Left renal pelvis (tissue), 4 donors: ENCODE measurements at regions not wholly inside any gene's neighbourhood (a gene's known extent, or its start where the extent isn't known, plus 50 kb on each side); places are given as distances from the start of the nearest gene placed in this dataset.
A peak's percentile ranks its signal among the peaks of the same experiment; 100 is the strongest.
"Not testable (repeated sequence)": the region's sequence is repeated elsewhere in the genome, so short reads cannot be mapped to it uniquely, and the experiment has no call there.

Experiments
- DNase-seq, 4 donors: peaks; one replicate each; pipeline ENCODE4 v3.0.0-alpha.2; 2013; ENCODE audit warnings: low read depth in 4 of 4, low spot score in 3 of 4

DNA sequence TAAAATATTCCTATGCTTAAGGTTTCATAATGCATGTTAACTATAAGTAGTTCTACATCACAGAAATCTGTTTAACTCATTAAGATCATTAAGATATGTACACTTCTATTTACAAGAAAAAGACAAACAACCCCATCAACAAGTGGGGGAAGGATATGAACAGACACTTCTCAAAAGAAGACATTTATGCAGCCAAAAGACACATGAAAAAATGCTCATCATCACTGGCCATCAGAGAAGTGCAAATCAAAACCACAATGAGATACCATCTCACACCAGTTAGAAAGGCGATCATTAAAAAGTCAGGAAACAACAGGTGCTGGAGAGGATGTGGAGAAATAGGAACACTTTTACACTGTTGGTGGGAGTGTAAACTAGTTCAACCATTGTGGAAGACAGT lies 1084.3 kb downstream of the GATA3 start:
- not testable (repeated sequence) for DNase-seq

DNA sequence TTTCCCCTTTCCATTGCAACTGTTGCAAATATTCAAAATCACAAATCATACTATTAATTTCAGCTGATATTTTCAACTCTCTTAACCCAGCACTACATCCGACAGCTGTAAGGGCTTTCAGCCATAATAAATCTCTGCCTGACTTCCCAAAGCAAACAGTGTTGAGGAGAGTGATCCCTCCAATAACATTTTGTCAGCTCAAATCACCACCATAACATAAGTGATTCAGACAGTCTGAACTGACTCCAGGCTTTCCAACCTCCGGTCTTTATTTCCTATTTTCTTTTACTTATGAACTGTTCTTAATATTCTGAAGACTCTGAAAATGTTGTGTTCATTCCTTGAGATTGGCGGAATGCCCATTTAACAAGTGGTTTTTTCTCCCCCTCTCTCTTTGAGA lies 1085.9 kb downstream of the GATA3 start:
- DNase-seq = peak in 1 of 4 donors; percentile 18

DNA sequence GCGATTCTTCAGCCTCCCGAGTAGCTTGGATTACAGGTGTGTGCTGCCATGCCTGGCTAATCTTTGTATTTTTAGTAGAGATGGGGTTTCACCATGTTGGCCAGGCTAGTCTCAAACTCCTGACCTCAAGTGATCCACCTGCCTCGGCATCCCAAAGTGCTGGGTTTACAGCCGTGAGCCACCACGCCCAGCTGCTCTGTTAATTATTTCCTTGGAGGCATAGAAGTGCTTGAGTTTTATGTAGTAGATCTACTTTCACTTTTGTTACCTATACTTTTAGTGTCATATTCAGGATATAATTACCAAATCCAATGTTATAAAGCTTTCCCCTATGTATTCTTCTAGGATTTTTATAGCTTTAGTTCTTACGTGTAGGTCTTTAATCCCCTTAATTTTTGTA lies 1093.0 kb downstream of the GATA3 start:
- DNase-seq = no peak

DNA sequence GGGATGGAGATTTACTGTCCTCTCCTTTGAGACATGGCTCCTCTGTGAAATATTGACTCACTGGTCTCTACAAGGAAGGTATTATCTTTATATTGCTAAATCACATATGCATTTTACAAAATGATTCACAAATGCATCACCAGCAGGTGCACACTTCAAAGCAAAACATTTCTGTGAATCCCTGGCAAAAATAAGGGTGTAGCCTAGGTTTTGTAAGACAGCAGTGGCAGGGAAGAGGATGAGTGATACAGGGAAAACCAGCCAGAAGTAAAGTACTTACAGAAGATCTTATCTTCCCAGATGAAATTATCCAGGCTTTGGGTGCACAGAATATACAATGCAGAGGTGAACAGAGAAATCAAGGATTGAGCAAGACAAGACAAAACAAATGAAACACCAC lies 1094.6 kb downstream of the GATA3 start:
- DNase-seq = no peak

DNA sequence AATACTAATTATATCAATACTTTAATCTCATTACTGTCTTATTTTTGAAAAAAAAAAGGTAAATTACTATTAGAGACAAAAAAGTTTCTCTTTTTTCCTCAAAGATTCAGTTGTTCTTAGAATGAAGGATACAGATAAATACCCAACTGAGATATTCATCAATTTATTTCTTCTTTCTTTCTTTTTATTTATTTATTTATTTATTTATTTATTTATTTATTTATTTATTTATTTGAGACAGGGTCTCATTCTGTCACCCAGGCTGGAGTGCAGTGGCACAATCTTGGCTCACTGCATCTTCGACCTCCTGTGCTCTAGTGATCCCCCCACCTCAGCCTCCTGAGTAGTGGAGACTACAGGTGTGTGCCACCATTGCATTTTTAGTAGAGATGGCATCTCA lies 1098.6 kb downstream of the GATA3 start:
- not testable (repeated sequence) for DNase-seq

DNA sequence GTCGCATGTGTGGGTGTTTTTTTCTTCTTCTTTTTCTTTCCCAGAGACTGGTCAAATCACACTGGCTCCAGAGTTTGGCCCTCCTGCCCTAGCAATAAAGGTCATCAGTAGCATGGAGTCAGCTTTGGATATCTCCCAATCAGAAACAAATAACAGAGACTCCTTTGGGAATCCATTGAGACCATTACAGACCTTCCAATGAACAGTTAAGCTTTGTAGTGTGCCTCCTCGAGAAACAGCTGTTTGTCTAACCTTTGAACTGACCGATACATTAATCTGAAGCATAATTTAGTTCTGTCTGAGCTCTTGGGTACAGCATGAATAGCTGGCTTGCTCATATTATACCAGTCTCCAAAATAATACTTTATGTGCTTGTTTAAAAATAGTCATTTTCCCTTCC lies 1103.2 kb downstream of the GATA3 start:
- DNase-seq = no peak

DNA sequence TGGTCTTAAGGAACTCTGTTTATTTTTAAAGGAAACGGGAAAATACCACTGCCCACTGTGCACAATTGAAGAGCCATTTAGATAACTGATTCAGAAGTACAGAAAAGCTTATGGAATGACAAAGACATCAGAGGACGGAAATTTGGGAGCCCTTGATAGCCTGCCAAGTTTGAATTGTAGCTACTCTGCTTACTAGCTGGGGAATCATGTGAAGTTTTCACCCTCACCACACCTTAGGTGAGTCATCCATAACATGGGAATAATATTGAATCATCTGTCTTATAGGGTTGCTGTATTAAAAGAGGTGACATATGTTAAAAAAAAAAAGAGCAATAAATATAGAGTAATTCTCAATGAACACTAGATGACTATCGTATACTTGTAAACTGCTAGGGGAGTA lies 1104.2 kb downstream of the GATA3 start:
- no peak for DNase-seq

DNA sequence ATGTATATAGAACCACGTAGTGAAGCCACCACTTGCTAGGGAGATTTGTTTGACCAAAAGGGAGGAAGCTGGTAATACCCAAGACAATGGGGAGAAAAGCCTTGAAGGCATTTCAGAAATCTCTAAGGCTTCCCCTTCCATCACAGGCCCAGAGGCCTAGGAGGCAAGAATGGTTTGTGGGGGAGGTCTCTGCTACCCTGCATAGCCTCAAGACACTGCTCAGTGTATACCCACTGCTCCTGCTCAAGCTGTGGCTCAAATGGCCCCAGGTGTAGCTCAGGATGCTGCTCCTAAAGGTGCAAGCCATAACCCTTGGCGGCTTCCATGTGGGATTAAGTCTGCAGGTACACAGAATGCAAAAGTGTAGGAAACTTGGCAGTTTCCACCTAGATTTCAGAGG lies 1105.8 kb downstream of the GATA3 start:
- no peak for DNase-seq

DNA sequence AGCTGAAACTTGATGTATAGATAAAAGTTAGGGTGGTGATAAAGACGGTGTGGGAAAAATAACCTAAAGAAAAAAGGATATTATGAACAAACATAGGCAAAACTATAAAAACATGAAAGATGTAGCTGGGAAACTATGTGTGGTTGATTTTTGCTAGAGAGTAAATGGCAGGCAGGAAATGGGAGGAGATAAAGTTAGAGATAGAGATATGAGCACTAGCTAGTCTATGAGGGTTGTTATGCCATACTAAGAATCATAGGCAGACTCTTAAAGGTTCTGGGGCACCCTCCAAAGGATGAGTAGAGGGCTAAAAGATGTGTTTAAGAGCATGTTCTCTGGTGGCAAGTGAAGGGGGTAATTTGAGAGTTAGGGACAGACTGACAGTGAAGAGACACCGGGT lies 1109.2 kb downstream of the GATA3 start:
- DNase-seq = no peak

DNA sequence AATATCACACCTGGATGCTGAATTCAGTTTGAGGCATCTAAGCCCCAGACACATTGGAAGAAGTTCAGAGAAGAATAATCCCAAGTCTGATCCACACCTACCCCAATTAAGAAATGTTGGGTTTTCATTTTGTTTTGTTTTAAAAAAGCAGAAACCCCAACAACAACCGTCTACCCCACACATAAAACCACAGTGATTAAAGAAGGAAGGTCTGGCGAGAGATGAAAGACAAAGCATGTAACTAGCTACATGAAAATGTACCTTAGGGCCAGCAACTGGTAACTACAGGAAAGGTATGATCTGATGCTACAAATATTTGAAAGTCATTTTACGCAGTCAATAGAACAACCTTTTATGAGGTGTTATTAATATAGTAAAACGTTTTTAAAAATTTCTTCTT lies 1112.3 kb downstream of the GATA3 start:
- no peak for DNase-seq

DNA sequence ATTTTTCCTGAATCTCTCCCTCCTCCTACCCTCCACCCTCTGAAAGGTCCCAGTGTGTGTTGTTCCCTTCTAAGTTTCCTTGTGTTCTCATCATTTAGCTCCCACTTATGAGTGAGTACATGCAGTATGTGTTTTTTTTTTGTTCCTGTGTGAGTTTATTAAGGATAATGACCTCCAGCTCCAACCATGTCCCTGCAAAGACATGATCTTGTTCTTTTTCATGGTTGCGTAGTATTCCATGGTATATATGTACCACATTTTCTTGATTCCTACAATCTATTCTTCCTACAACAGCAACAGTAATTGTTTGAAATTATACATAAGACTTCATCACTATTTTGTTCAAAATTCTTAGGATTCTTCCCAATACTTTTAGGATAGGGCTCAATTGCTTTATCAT lies 1117.8 kb downstream of the GATA3 start:
- no peak for DNase-seq

DNA sequence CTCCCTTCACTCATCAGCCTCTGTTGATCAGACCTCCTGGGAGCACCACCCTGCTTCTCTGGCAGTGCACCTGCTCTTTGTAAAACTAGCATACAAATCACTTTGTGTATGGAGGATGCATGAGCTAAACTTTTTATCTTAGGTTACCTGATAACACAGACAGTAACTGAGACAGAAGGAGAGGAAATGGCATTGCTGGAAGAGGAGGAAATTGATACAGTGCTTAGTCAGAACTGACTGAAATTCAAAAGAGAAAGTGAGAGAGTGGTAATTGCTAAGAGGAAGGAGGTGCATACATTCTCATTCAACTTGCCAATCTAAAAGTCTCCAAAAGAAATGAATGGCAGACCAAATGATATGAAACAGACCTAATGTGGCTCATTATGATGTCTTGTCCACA lies 1120.7 kb downstream of the GATA3 start:
- DNase-seq = no peak

DNA sequence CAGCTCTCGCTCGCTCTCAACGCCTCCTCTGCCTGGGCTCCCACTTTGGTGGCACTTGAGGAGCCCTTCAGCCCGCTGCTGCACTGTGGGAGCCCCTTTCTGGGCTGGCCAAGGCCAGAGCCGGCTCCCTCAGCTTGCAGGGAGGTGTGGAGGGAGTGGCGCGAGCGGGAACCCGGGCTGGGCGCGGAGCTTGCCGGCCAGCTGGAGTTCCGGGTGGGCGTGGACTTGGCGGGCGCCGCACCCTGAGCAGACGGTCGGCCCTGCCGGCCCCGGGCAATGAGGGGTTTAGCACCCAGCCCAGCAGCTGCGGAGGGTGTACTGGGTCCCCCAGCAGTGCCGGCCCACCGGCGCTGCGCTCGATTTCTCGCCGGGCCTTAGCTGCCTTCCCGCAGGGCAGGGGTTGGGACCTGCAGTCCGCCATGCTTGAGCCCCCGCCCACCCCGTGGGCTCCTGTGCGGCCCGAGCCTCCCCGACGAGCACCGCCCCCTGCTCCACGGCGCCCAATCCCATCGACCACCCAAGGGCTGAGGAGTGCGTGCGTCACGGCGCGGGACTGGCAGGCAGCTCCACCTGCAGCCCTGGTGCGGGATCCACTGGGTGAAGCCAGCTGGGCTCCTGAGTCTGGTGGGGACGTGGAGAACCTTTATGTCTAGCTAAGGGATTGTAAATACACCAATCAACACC lies 1128.9 kb downstream of the GATA3 start:
- DNase-seq = not testable (repeated sequence)

DNA sequence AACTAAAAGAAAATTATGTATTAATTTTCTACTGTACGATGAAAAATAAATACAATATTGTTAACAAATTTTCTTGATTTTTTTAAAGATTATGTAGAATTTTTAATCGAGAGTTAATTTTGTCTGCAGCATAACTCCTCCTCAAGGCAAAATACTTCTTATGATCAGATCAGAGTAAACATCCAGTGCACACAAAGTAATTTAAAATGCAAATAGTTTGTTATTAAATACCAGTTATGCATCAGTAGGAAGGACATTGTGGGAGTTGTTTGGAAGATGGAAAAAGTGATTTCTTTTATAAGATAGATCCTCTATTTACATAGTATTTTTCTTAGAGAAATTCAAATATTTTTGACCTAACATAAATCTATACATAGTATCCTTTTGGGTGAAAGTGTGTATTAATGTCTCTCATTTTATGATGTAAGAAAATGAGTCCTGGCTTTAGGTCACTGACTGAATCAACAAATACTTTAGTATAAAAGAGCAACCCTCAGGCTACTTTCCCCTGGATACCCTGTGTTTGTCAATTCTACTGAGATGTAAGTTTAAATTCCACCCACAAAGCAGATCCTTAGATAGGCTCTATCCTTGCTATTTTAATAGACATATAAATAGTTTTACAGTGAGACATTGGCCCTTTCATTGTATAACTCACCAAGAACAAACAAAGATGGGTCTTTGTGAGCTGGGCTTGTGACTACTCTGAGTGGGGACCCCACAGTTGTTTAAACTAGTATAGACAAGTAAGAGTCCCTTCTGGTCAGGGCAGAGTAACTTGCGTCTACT lies 1133.7 kb downstream of the GATA3 start:
- no peak for DNase-seq

DNA sequence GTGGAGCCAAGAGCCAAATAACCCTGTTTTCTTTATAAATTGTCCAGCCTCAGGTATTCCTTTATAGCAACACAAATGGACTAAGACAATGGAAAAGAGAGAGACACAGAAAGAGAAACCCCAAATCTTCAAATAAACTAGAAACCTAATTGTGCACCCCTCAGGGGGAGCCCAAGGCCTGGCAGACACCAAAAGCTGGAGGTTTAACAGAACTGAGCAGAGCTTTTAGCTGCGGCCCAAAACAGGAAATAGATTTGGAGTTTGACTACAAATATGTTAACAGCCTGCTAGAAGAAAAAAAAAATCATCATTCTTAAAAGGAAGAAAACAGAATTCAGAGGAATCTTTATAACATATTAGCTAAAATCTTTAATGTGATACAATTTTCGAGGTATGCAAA lies 1135.0 kb downstream of the GATA3 start:
- DNase-seq = no peak

DNA sequence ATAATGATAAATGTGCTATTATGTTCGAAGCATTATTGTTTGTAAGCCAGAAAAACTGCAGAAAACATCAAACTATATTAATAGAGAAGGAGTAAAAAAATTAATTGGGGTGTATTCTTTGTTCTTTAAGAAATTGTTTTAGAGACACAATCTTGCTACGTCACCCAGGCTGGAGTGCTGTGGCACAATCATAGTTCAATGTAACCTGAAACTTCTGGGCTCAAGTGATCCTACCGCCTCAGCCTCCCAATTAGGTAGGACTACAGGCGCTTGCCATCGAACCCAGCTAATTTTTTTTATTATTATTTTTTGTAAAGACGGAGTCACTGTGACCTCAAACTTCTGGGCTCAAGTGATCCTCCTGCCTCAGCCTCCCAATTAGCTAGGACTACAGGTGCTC lies 1138.6 kb downstream of the GATA3 start:
- DNase-seq = no peak

DNA sequence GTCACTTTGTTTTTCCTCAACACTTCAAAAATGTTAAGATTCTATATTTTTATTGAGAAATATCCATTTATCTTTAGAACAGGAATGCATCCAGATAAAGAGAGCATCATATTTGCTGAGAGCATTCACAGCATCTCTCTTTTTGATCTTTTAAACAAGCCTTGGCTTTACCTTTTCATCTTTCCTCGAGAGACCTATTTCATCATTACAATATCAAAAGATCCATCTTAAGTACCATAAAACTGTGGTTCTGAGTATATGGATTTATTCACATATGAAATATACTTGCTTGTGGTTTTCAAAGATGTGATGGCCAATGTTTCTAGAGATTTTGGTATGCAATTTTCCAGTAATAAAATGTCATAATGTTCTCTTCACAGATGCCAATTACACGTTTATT lies 1140.9 kb downstream of the GATA3 start:
- no peak for DNase-seq

DNA sequence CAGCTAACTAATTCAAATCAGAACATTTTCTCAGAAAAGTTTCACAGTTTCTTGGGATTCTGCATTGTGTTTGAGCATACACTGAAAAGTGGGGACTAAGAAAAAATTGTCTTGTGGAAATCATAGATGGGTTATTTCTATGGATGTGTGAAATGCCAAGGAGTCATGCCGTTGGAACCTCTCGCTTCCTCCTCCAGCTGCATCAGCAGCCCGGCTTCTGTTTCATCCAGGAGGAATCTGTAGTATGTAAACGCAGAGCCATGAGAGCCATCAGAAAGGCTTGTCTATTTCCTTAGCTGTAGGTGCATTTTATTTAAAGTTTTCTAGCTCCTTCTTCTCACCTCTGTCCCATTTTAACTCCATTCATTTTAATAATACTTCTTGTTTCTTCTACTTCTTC lies 1144.1 kb downstream of the GATA3 start:
- no peak for DNase-seq

DNA sequence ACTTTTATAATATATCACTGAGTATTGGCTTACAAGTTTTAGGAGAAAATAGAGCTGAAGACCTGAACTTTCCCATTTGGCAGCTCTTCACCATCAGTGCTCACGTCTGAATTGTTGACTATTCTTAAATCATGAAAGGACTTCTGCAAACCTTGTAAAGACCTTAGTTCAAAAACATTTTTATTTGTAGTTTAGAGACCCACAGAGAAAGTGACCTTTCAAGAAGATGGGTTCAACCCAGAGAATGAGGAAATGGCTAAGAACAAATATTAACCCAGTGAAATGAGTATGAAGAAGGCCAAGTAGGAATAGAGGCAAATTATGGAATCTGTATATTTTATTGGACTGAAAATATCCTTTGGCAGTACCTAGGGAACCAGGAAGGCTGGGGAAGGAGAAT lies 1151.1 kb downstream of the GATA3 start:
- no peak for DNase-seq

DNA sequence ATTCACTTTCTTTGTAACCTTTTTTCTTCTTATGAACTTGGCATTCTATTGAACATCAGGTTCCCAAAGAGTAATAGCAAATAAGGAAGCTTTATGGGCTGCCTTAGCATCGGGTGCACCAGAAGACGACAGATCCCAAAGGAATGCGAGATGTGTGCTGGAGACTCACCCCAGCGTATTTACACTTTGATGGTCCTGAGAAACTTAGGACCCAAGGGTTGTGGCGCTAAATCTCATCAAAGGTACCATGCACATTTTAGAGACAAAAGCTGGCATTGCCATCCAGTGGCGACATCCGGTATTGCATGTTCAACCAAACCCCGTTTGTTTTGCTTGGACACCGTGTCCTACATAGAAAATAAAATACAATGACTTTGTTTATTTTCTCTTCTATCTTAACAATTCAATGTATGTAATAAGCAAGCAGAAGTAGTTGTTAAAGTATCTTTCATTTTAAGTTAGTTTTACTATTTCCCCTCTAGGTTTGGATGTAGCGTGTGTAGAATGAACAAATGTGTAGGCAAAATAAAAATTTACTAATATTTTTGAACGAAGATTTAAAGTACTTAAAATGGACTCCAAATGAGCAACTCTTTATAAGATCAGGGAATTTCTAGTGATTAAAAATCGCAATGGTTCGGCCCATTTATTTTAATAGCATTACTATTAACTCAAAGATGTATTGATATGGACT lies 1154.8 kb downstream of the GATA3 start:
- peak; percentile 52 to 67 (median 58) for DNase-seq

DNA sequence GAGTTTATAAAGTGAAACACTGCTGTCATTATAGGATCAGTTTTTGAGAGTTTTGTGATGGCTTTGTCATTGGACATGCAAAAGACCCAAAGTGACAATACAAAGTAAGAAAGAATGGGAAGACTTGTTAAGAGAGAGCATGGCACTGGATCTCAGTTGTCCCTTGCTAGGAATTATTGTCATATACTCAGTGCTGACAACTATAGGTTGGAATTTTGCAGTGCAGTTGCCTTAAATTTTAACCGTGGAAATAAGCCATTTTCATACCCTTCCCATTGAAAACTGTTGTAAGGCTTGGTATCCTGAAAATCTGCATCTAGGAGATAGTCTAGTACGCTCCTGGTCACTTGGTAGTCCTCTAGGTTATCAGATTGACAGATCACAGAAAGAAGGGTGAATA lies 1156.7 kb downstream of the GATA3 start:
- DNase-seq = no peak

DNA sequence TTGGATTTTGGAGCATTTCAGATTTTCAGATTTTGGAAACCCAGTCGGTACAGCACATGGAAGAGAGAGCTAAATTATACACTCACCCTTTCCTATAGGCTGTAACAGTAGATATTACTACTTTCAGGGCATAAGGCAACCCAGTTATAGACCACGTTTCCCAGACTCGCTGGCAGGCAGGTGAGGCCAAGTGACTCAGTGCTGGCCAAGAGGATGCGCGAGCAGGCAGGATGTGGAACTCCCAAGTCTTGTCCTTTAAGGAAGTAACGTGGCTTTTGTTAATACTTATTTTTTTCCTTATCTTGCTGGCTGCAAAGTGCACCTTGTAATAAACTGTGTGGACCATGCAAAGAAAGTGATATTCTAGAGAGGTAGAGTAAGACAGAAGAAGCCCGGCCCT lies 1160.1 kb downstream of the GATA3 start:
- DNase-seq = no peak
